Stimulated activated CD4-positive, alpha-beta T cell treated with anti-CD3 and anti-CD28 coated beads, TNF-alpha, amount 100 ng/mL, for 48 hours (primary cell): ENCODE measurements at regions not wholly inside any gene's neighbourhood (a gene's known extent, or its start where the extent isn't known, plus 50 kb on each side); places are given as distances from the start of the nearest gene placed in this dataset.
"Not testable (repeated sequence)": the region's sequence is repeated elsewhere in the genome, so short reads cannot be mapped to it uniquely, and the experiment has no call there.

Source experiments
- DNase-seq, 3 donors: peaks; one replicate each; pipeline ENCODE4 v3.0.0-alpha.2; 2020; ENCODE audit warnings: low read depth in 3 of 3

GRCh38 chr14:104230946-104231345, 92.6 kb downstream of the KIF26A start:
- DNase-seq = no peak

GRCh38 chr14:104232070-104232484, 93.7 kb downstream of the KIF26A start:
- no peak for DNase-seq

- not testable (repeated sequence) for DNase-seq
Measured at GRCh38 chr14:104234007-104234786, 95.8 kb downstream of the KIF26A start.

- no peak for DNase-seq
Measured at GRCh38 chr14:104235686-104236085, 97.3 kb downstream of the KIF26A start.

DNA sequence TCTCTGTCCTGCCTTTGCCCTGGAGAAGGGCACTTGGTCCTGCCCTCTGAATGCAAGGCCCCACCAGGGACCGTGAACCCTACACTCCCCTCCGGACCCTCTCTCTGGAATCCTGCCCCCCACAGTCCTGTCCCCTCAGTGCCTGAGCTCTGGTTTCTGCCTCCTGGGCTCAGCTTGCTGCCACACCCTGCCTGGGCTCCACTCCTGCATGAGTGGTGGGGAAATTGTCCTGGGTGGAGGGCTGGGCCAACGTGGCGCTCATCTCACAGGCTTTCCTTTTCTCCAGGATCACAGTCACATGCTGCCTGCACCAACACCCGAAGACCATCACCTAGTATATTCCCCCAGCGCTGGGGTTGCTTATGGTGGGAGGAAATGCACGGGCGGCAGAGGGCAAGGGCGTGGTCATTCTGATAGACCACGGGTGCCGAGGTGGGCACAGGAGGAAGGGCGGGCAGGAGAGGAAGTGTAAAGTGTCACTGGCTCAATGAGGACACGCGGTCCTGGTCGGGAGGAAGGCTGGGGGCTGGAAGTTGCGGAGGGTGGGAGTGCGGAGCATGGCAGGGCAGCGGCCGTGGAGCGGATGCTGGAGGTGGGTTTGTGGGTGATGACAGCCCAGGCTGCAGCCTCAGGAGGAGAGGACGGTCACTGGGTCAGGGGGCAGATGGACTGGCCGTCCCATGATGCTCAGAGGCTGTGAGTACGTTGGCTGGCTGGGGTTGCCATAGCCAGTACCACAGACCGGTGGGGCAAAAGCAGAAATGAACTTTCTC, 99.5 kb downstream of the KIF26A start:
- no peak for DNase-seq

DNA sequence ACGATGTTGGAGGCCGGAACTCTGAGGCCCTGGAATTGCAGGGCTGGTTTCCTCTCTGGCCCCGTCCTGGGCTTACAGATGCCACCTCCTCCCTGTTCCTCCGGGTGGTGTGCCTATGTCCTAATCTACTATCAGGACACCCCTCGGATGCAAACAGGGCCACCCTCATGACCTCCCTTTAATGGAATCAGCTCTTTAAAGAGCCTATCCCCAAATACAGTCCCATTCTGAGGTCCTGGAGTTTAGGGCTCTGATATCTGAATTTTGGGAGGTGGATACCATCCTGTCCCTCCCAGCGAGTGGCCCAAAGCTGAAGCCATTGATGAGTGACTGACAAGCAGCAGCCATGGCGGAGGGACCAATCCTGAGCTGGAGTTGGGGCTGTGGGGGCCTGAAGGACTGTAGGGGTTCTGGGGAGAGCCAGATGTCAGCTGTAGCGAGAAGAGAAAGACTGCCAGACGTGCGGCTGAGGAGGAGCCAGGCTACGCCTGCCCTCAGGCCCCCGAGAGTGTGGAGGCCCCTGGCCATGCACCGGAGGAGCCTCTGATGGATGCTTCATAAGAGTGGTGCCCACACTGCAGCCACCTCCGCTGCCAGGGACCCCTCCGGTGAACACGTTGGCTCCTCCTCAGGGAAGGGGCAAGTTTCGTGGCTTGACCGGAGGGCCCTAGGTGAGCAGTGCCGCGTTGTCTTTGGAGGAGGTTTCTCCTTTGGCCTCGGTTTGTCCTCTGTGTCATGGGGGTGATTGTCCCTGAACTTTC, 100.2 kb downstream of the KIF26A start:
- DNase-seq = no peak

GRCh38 chr14:104239185-104239775, 100.9 kb downstream of the KIF26A start:
- DNase-seq = no peak

DNA sequence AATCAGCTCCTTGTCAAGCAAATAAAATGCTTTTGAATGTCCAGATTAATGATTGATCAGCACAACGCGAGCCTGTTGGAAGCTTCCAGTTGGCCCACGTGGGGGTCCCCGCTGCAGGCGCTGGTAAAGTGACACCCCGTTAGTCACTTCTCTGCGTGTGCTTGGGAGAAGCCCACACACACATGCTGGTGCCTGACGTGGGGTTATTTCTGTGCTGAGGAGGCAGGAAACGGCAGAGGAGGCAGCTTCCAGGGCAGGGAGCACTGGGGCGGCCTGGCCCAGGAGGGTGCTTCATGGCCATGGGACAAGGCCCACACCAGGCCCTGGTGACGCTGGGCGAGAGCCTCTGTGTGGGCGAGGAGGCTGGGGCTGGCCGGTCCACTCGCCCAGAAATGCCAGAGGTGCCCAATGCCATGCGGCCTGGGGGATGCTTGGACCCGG, 101.5 kb downstream of the KIF26A start:
- no peak for DNase-seq

DNA sequence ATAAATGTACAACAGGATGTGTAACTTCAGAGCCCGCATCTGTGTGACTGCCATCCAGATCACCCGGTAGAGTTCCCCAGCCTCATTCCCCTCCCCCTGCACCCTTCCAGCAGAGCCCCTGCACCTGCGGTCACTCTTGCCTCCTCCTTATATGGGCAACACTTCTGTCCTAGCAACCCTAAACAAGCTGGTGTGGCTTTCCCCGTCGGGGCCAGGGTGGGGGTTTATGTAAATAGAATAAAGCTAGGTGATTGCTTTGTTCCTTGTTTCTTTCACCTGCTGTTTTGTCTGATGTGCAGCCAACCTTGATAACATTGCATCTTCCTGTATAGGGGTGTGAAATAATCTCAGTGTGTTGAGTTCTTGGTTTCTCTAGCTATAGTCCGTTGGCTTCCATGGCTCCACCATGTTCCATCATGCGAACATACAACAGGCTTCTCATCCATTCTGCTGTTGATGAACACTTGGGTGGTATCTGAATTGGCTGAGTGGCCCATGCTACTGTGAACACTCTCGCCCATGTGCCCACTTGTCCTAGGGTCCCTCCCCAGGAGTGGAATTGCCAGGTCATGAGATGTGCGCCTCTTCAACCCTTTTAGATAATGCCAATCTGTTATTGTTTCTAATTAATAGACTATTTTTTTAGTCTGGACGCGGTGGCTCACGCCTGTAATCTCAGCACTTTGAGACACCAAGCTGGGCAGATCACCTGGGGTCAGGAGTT, 102.2 kb downstream of the KIF26A start:
- DNase-seq = no peak

DNA sequence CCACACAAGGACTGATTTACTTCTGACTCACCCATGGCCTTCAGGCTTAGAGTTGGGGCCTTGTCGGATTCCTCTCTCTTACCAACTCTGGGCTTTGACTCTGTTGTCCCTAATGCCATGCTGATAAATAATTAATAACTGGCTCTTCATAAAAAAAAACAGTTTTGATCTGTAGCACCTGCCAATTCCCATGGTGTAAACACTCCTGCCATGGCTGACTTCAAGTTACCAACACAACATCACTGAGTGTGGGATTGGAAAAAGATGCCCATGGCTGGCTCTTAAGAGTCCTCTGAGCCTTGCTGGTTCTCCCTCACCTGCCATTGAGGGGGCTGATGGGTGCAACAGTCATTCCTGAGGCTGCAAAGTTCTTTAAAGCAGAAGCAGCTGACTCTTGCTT, 104.8 kb downstream of the KIF26A start:
- no peak for DNase-seq

- DNase-seq = no peak
Measured at GRCh38 chr14:104244221-104245011, 106.0 kb downstream of the KIF26A start.

GRCh38 chr14:104245075-104245474, 106.7 kb downstream of the KIF26A start:
- no peak for DNase-seq

DNA sequence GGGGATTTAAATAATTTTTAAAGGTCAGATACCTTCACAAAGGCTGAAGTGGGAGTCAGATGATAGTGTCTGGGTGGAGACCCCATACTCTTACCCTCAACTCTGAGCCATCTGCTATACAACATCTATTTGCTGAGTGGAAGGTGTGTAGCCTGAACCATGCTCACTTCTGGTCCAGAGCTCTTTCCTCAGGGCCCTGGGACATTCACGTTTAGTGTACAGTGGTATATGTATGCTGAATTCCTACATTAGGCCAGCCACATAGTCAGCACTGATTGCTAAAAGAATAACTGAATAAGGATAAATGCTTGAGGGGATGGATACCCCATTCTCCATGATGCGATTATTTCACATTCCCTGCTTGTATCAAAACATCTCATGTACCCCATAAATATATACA, 107.3 kb downstream of the KIF26A start:
- DNase-seq = no peak

DNA sequence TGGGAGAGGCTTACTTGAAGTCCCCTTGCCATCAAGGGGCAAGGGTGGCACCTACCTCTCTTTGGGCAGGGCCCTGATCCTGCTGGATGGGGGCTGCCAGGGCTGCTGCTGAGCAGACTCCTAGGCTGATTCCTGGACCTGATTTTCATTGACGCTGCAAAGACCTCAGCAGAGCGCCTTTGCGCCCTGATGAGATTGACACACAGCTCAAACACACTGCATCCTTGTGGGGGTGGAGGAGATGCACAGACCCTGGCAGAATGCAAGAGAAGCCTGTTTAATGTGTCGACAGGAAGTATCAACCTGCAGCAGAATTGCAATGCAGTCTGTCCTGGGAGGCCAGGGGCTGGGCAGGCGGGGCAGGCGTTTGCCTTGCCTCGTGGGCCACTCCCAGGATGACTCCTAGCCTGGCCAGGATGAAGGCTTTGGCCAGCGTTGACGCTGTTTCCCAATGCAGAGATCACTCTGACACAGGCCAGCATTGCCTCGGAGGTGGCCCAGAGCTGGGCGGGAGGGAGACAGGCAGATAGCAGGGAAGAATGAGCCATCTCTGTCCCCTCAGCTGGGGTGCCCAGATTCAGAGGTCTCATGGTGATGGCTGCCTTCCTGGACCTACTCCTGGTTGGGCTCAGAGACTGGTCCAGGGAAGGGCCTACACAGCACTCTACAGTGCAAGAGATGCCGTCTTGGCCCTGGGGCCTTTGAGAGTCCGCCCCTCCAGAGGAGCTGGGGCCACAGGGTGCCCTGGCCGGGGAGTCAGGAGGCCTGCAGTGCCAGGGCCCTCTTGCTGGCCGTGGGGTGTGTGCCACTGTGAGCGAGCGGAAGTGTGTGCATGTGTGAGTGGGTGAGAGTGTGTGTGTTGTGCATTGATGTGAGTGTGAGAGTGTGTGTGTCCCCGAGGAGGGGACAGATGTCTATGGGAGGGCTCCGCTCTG, 108.3 kb downstream of the KIF26A start:
- DNase-seq = no peak

- DNase-seq = no peak
Measured at GRCh38 chr14:104247336-104248202, 109.2 kb downstream of the KIF26A start.

GRCh38 chr14:104248203-104249055, 110.0 kb downstream of the KIF26A start:
- no peak for DNase-seq

DNA sequence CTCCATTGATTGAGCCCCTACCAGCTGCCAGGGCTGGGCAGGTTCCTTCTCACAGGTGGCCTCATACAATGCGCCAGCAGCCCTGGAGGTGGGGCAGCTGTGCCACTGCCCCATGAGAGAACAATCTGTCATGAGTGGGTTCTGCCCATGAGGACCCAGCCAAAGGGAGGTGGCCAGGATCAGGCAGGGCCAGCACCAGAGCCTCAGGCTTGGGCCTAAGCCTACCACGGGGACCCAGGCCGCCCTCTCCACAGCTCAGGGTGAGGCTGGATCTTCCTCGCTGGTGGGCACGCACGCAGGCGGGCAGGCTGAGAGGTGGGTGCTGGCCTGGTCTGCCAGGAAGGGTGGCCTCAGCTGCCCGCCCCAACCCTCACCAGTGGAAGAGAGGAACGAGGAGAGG, 110.7 kb downstream of the KIF26A start:
- no peak for DNase-seq
